ENCODE measurements at regions not wholly inside any gene's neighbourhood (a gene's known extent, or its start where the extent isn't known, plus 50 kb on each side); places are given as distances from the start of the nearest gene placed in this dataset.

DNA sequence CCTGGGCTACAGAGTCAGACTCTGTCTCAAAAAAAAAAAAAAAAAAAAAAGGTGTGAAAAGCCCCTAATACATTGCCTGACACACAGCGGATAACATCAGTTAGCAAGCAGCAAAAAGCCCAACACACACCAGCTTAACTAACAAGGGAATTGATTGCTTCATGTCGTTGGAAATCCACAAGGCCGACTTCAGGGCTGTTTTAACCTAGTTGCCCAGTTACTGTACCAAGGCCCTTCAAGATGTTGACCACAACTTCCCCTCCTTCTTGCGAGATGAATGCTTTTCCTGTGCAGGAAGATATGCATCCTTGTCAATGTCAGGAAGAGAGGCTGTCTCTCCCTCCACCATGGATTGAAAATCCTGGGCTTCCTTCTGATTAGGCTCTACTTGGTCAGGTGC, 202.9 kb downstream of the MIB1 start:
- H3K27ac ChIP-seq (replicated peaks) = no peak overlapping the region
- TF ChIP-seq, protein P1, sequence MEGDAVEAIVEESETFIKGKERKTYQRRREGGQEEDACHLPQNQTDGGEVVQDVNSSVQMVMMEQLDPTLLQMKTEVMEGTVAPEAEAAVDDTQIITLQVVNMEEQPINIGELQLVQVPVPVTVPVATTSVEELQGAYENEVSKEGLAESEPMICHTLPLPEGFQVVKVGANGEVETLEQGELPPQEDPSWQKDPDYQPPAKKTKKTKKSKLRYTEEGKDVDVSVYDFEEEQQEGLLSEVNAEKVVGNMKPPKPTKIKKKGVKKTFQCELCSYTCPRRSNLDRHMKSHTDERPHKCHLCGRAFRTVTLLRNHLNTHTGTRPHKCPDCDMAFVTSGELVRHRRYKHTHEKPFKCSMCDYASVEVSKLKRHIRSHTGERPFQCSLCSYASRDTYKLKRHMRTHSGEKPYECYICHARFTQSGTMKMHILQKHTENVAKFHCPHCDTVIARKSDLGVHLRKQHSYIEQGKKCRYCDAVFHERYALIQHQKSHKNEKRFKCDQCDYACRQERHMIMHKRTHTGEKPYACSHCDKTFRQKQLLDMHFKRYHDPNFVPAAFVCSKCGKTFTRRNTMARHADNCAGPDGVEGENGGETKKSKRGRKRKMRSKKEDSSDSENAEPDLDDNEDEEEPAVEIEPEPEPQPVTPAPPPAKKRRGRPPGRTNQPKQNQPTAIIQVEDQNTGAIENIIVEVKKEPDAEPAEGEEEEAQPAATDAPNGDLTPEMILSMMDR (IDR thresholded peaks at IDR 0.05; ENCODE audit: insufficient read depth, low read length) = no peak
- peak; percentile 14; the same call in 1 of the 2 replicates for TF ChIP-seq SPI1 (IDR thresholded peaks at IDR 0.05; ENCODE audit: borderline replicate concordance, low read depth)
- H3K27me3 ChIP-seq (ENCODE audit: insufficient read depth, poor library complexity, severe bottlenecking) = peaks cover 2% of the 10 kb centered on the region
- DNase-seq (ENCODE audit: low read depth in 1 of 2, low spot score in 1 of 2) = peak in 1 of 2 experiments; percentile 59
- no peak overlapping the region for H3K4me3 ChIP-seq (replicated peaks; ENCODE audit: insufficient read depth, low read length)

GRCh38 chr18:21949326-21950015, 208.9 kb downstream of the MIB1 start:
- Histone ChIP-seq H3K27ac (replicated peaks) (no peak overlapping the region), H3K27me3 (ENCODE audit: insufficient read depth, poor library complexity, severe bottlenecking) (peaks cover 2% of the 10 kb centered on the region), H3K4me3 (replicated peaks; ENCODE audit: insufficient read depth, low read length) (no peak overlapping the region)
- TF ChIP-seq, protein P1 (IDR thresholded peaks at IDR 0.05; ENCODE audit: insufficient read depth, low read length) = no peak
- no peak for TF ChIP-seq SPI1 (IDR thresholded peaks at IDR 0.05; ENCODE audit: borderline replicate concordance, low read depth)
- TF ChIP-seq REST (IDR thresholded peaks at IDR 0.05; ENCODE audit: insufficient replicate concordance, low read depth) = no peak
- TF ChIP-seq GABPA (IDR thresholded peaks at IDR 0.05; ENCODE audit: low read depth) = no peak
- TF ChIP-seq POLR2AphosphoS5 (IDR thresholded peaks at IDR 0.05; ENCODE audit: low read depth) = no peak
- DNase-seq (ENCODE audit: low read depth in 1 of 2, low spot score in 1 of 2) = no peak

- peak; percentile 36 to 77 for DNase-seq (ENCODE audit: low read depth in 1 of 2, low spot score in 1 of 2)
- Histone ChIP-seq H3K27ac (replicated peaks) (no peak overlapping the region), H3K4me3 (replicated peaks; ENCODE audit: insufficient read depth, low read length) (no peak overlapping the region), H3K27me3 (ENCODE audit: insufficient read depth, poor library complexity, severe bottlenecking) (no peaks in the 10 kb centered on the region)
- TF ChIP-seq POLR2AphosphoS5 (IDR thresholded peaks at IDR 0.05; ENCODE audit: low read depth) (no peak), SPI1 (IDR thresholded peaks at IDR 0.05; ENCODE audit: borderline replicate concordance, low read depth) (no peak)
- TF ChIP-seq, protein P1 (IDR thresholded peaks at IDR 0.05; ENCODE audit: insufficient read depth, low read length) = peak; percentile 99
Observed at GRCh38 chr18:21955757-21956652, 213.4 kb upstream of the GATA6 start.

DNA sequence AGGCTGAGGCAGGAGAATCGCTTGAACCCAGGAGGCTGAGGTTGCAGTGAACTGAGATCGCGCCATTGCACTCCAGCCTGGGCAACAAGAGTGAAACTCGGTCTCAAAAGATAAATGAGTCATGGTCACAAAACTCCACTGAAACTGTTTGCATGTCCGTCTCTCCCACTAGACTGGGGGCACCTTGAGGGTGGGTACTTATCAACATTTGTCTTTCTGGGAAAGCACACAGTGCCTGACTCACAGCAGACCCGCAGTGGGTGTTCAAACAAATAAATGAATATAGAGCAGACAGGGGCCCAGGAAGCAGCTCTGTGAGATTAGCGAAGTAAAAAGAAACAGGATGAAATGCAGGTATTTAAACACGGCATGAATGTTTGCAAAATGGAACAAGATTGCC, 211.1 kb upstream of the GATA6 start:
- Histone ChIP-seq H3K27me3 (ENCODE audit: insufficient read depth, poor library complexity, severe bottlenecking) (no peaks in the 10 kb centered on the region), H3K27ac (replicated peaks) (no peak overlapping the region), H3K4me3 (replicated peaks; ENCODE audit: insufficient read depth, low read length) (no peak overlapping the region)
- TF ChIP-seq POLR2AphosphoS5 (IDR thresholded peaks at IDR 0.05; ENCODE audit: low read depth) = no peak
- TF ChIP-seq GABPA (IDR thresholded peaks at IDR 0.05; ENCODE audit: low read depth) = no peak
- no peak for TF ChIP-seq SPI1 (IDR thresholded peaks at IDR 0.05; ENCODE audit: borderline replicate concordance, low read depth)
- no peak for TF ChIP-seq REST (IDR thresholded peaks at IDR 0.05; ENCODE audit: insufficient replicate concordance, low read depth)
- TF ChIP-seq, protein P1 (IDR thresholded peaks at IDR 0.05; ENCODE audit: insufficient read depth, low read length) = no peak
- DNase-seq (ENCODE audit: low read depth in 1 of 2, low spot score in 1 of 2) = no peak

Measured in HL-60 (cell line).